HepG2 (cell line): ENCODE measurements at regions not wholly inside any gene's neighbourhood (a gene's known extent, or its start where the extent isn't known, plus 50 kb on each side); places are given as distances from the start of the nearest gene placed in this dataset.

Experiments
- ATAC-seq: fragments of 200-7000 bp; cut with Tn5 transposase; 3 replicates; pipeline ENCODE4 v1.9.1; 2020; ENCODE audit warnings: mild to moderate bottlenecking, moderate library complexity
- BruUV-seq: library from RNA; stranded (reverse); fragments of 400-500 nt; replicated peaks from 2 replicates; lab custom pipeline; 2021; lab: Mats Ljungman, UMichigan
- CTCF ChIA-PET: fragments of 300-600 bp; formaldehyde crosslinking; extraction: SDS; loops from one replicate; lab custom pipeline; 2021; ENCODE audit warnings: low total read pairs, inconsistent platforms, low intra/inter-chr PET ratio; lab: Yijun Ruan, JAX
- POLR2A ChIA-PET: fragments of 350-600 bp; sonication (Branson Sonifier 250); formaldehyde crosslinking; loops from one replicate; lab custom pipeline; 2020; ENCODE audit warnings: antibody characterized with exemption, inconsistent platforms; lab: Yijun Ruan, JAX
- DNase-seq: peaks from one replicate; pipeline ENCODE4 v3.0.0-alpha.2; 2015; ENCODE audit warnings: low spot score
- FAIRE-seq: peaks from 3 replicates; lab custom pipeline; 2011; peaks lifted over from hg19 to GRCh38; lab: Jason Lieb, UNC
- H2AFZ ChIP-seq: one replicate; pipeline ENCODE4 v1.6.1; 2011; ENCODE audit warnings: low read length, inconsistent platforms
- H3K27ac ChIP-seq: fragments of 300-600 bp; 3 replicates; pipeline ENCODE4 v1.8.0; 2011; ENCODE audit warnings: mixed run types, mild to moderate bottlenecking, mixed read lengths, low read length, inconsistent platforms; ENCODE audit not compliant: insufficient read depth; ENCODE audit errors: extremely low read length
- H3K27me3 ChIP-seq, 2 experiments: fragments of 200-600 bp in 1 of 2; 2 replicates in 1 of 2; 3 replicates in 1 of 2; pipeline versions ENCODE4 v1.6.0 to v1.8.0; 2011; ENCODE audit warnings: low read length in 2 of 2, mild to moderate bottlenecking in 2 of 2, moderate library complexity in 2 of 2, inconsistent platforms in 1 of 2; ENCODE audit not compliant: insufficient read depth in 2 of 2, control insufficient read depth in 1 of 2
- H3K36me3 ChIP-seq, 2 experiments: fragments of 200-600 bp in 1 of 2; replicated peaks in 1 of 2; 2 replicates in 1 of 2; 3 replicates in 1 of 2; pipeline versions ENCODE4 v1.5.1 to v1.8.0; 2011; ENCODE audit warnings: low read length in 2 of 2, inconsistent platforms in 1 of 2; ENCODE audit not compliant: insufficient read depth in 2 of 2, control insufficient read depth in 1 of 2
- H3K4me1 ChIP-seq: 2 replicates; pipeline ENCODE4 v1.5.1; 2012; ENCODE audit warnings: low read length, inconsistent platforms; ENCODE audit not compliant: insufficient read depth
- H3K4me2 ChIP-seq: 2 replicates; pipeline ENCODE4 v1.6.0; 2011; ENCODE audit warnings: low read depth, low read length, inconsistent platforms
- H3K4me3 ChIP-seq, 3 experiments: fragments of 200-600 bp in 1 of 3; sonication (generic), shearing (Covaris generic) in 1 of 3; replicated peaks in 1 of 3; 2 replicates each; pipeline ENCODE4 v1.5.1; 2011 to 2016; ENCODE audit warnings: low read length in 3 of 3, inconsistent platforms in 2 of 3, low read depth in 2 of 3, mild to moderate bottlenecking in 2 of 3, control low read depth in 1 of 3, mixed read lengths in 1 of 3; ENCODE audit not compliant: insufficient read depth in 1 of 3
- H3K79me2 ChIP-seq: one replicate; pipeline ENCODE4 v1.6.1; 2011; ENCODE audit warnings: low read length, inconsistent platforms; ENCODE audit not compliant: insufficient read depth
- H3K9ac ChIP-seq: 2 replicates; pipeline ENCODE4 v1.6.0; 2011; ENCODE audit warnings: mild to moderate bottlenecking, low read depth, low read length, inconsistent platforms; ENCODE audit not compliant: insufficient read depth
- H3K9me3 ChIP-seq: 2 replicates; pipeline ENCODE4 v1.5.1; 2012; ENCODE audit warnings: mild to moderate bottlenecking, low read length
- H4K20me1 ChIP-seq: 2 replicates; pipeline ENCODE4 v1.6.0; 2011; ENCODE audit warnings: inconsistent platforms, mild to moderate bottlenecking, low read length, moderate library complexity; ENCODE audit not compliant: insufficient read depth
- DMTF1 ChIP-seq: sonication (generic); formaldehyde crosslinking; IDR thresholded peaks from 2 replicates; pipeline ENCODE4 v1.4.0; 2020; ENCODE audit warnings: mild to moderate bottlenecking, missing genetic modification reagents
- HINFP ChIP-seq: sonication (generic); formaldehyde crosslinking; IDR thresholded peaks from 2 replicates; pipeline ENCODE4 v1.4.0; 2020; ENCODE audit warnings: low read depth, mild to moderate bottlenecking, missing genetic modification reagents
- MTA3 ChIP-seq: sonication (generic); formaldehyde crosslinking; IDR thresholded peaks from 2 replicates; pipeline ENCODE4 v1.4.0; 2020; ENCODE audit warnings: missing genetic modification reagents
- MXD1 ChIP-seq: sonication (generic); formaldehyde crosslinking; IDR thresholded peaks from 2 replicates; pipeline ENCODE4 v1.4.0; 2020; ENCODE audit warnings: mild to moderate bottlenecking, missing genetic modification reagents
- PITX1 ChIP-seq: sonication (generic); formaldehyde crosslinking; IDR thresholded peaks from 2 replicates; pipeline ENCODE4 v1.5.1; 2020; ENCODE audit warnings: mild to moderate bottlenecking, missing genetic modification reagents
- SNAPC5 ChIP-seq: sonication (generic); formaldehyde crosslinking; IDR thresholded peaks from 2 replicates; pipeline ENCODE4 v1.8.1; 2023; ENCODE audit warnings: mild to moderate bottlenecking, missing genetic modification reagents, borderline replicate concordance
- ZFP90 ChIP-seq: sonication (generic); formaldehyde crosslinking; IDR thresholded peaks from 2 replicates; pipeline ENCODE4 v1.8.0; 2022; ENCODE audit warnings: missing genetic modification reagents, mild to moderate bottlenecking, inconsistent platforms, borderline replicate concordance
- ZNF432 ChIP-seq: sonication (generic); formaldehyde crosslinking; IDR thresholded peaks from 2 replicates; pipeline ENCODE4 v1.5.0; 2020; ENCODE audit warnings: missing genetic modification reagents, mild to moderate bottlenecking, borderline replicate concordance
- ZNF44 ChIP-seq: sonication (generic); formaldehyde crosslinking; IDR thresholded peaks from 2 replicates; pipeline ENCODE4 v1.5.1; 2020; ENCODE audit warnings: mild to moderate bottlenecking, missing genetic modification reagents
- ZNF484 ChIP-seq: sonication (generic); formaldehyde crosslinking; IDR thresholded peaks from 2 replicates; pipeline ENCODE4 v1.5.1; 2020; ENCODE audit warnings: mild to moderate bottlenecking, low read depth, missing genetic modification reagents, borderline replicate concordance
- ZNF501 ChIP-seq: sonication (generic); formaldehyde crosslinking; IDR thresholded peaks from 2 replicates; pipeline ENCODE4 v1.5.1; 2020; ENCODE audit warnings: mild to moderate bottlenecking, moderate library complexity, missing genetic modification reagents
- WGBS: methylation state at CpG from one replicate; pipeline ENCODE4 v1.1.6; 2017; ENCODE audit warnings: low lambda C conversion rate; 5-methylcytosine and 5-hydroxymethylcytosine counted together
- in situ Hi-C: cut with HindIII; loops from 2 replicates; pipeline ENCODE4 v1.10.0; 2017; ENCODE audit warnings: low pct_unique_long_range_greater_than_20kb; ENCODE audit not compliant: extremely low pct_ligation_motif_present
- intact Hi-C: fragments of 100-400 bp; cut with micrococcal nuclease; formaldehyde crosslinking; loops from one replicate; pipeline ENCODE4 v1.10.0; 2022; ENCODE audit not compliant: unreplicated experiment

GRCh38 chr16:86826941-86827340, 248.6 kb downstream of the FOXL1 start:
- no TSS peak for BruUV-seq
- peaks cover 2 to 55% of the 10 kb centered on the region in 2 experiments for H3K27me3 ChIP-seq
- DNase-seq (no peak), FAIRE-seq (no peak), ATAC-seq (no peak)
- H3K4me1 ChIP-seq: no peaks in the 10 kb centered on the region
- 55% methylated on average over 14 of the region's 14 CpGs for WGBS
- ChIA-PET CTCF (no interaction called here), POLR2A (no interaction called here)
- no peaks in the 10 kb centered on the region; the same call in 1 of the 2 replicates for H4K20me1 ChIP-seq
- no peak overlapping the region for H3K9ac ChIP-seq
- H3K27ac ChIP-seq: no peak overlapping the region
- no peak overlapping the region for H2AFZ ChIP-seq
- TF ChIP-seq PITX1 (no peak), HINFP (CRISPR knock-in tag) (no peak), ZNF44 (CRISPR knock-in tag) (no peak), ZFP90 (no peak), MTA3 (CRISPR knock-in tag) (no peak), ZNF484 (no peak), MXD1 (CRISPR knock-in tag) (no peak), DMTF1 (CRISPR knock-in tag) (no peak), ZNF432 (CRISPR knock-in tag) (no peak), ZNF501 (CRISPR knock-in tag) (no peak), SNAPC5 (CRISPR knock-in tag) (no peak)
- H3K9me3 ChIP-seq: no peaks in the 10 kb centered on the region
- no peaks in the 10 kb centered on the region for H3K79me2 ChIP-seq
- in situ Hi-C loops (no loop called here), intact Hi-C loops (no loop called here)
- H3K4me2 ChIP-seq: no peak overlapping the region
- H3K36me3 ChIP-seq: no peaks in the 10 kb centered on the region
- H3K4me3 ChIP-seq: no peak overlapping the region
